ENCODE measurements at regions not wholly inside any gene's neighbourhood (a gene's known extent, or its start where the extent isn't known, plus 50 kb on each side); places are given as distances from the start of the nearest gene placed in this dataset.

GRCh38 chr18:78579449-78579848 lies 400.2 kb upstream of the SALL3 start:
- no peaks in the 10 kb centered on the region for H3K27me3 ChIP-seq (ENCODE audit: low read depth, low read length)
- no peak overlapping the region for H3K4me2 ChIP-seq (ENCODE audit: low read length)
- no peak overlapping the region for H2AFZ ChIP-seq (ENCODE audit: low read depth, low read length)
- H3K27ac ChIP-seq (ENCODE audit: low read length): no peak overlapping the region
- peaks cover 9% of the 10 kb centered on the region; the same call in 1 of the 2 replicates for H3K9me3 ChIP-seq (ENCODE audit: insufficient read depth, low read length)
- no peaks in the 10 kb centered on the region for H3K4me1 ChIP-seq (ENCODE audit: low read length)
- H3K79me2 ChIP-seq (ENCODE audit: low read length): no peaks in the 10 kb centered on the region
- TF ChIP-seq CTCF (IDR thresholded peaks at IDR 0.05; ENCODE audit: low read depth, low read length) (no peak), EZH2phosphoT487 (IDR thresholded peaks at IDR 0.05; ENCODE audit: low read depth) (no peak)
- no peak overlapping the region for H3K9ac ChIP-seq (ENCODE audit: low read length)
- no peaks in the 10 kb centered on the region for H3K36me3 ChIP-seq (replicated peaks; ENCODE audit: low read depth, low read length)
- H4K20me1 ChIP-seq (ENCODE audit: insufficient read depth, low read length): no peaks in the 10 kb centered on the region
- no peak overlapping the region for H3K4me3 ChIP-seq (ENCODE audit: low read length)

- H3K9ac ChIP-seq (ENCODE audit: low read length): no peak overlapping the region
- H3K4me1 ChIP-seq (ENCODE audit: low read length): no peaks in the 10 kb centered on the region
- H3K9me3 ChIP-seq (ENCODE audit: insufficient read depth, low read length): peaks cover 9% of the 10 kb centered on the region; the same call in 1 of the 2 replicates
- no peaks in the 10 kb centered on the region for H4K20me1 ChIP-seq (ENCODE audit: insufficient read depth, low read length)
- H3K4me3 ChIP-seq (ENCODE audit: low read length): no peak overlapping the region
- H3K79me2 ChIP-seq (ENCODE audit: low read length): no peaks in the 10 kb centered on the region
- no peak overlapping the region for H2AFZ ChIP-seq (ENCODE audit: low read depth, low read length)
- H3K27me3 ChIP-seq (ENCODE audit: low read depth, low read length): no peaks in the 10 kb centered on the region
- H3K4me2 ChIP-seq (ENCODE audit: low read length): no peak overlapping the region
- no peaks in the 10 kb centered on the region for H3K36me3 ChIP-seq (replicated peaks; ENCODE audit: low read depth, low read length)
- no peak overlapping the region for H3K27ac ChIP-seq (ENCODE audit: low read length)
- TF ChIP-seq CTCF (IDR thresholded peaks at IDR 0.05; ENCODE audit: low read depth, low read length): no peak
- no peak for TF ChIP-seq EZH2phosphoT487 (IDR thresholded peaks at IDR 0.05; ENCODE audit: low read depth)
Measured at GRCh38 chr18:78579854-78580577, 399.6 kb upstream of the SALL3 start.

- Histone ChIP-seq H3K9me3 (ENCODE audit: insufficient read depth, low read length) (peaks cover 12% of the 10 kb centered on the region), H3K27me3 (ENCODE audit: low read depth, low read length) (no peaks in the 10 kb centered on the region), H2AFZ (ENCODE audit: low read depth, low read length) (no peak overlapping the region), H3K36me3 (replicated peaks; ENCODE audit: low read depth, low read length) (no peaks in the 10 kb centered on the region), H4K20me1 (ENCODE audit: insufficient read depth, low read length) (no peaks in the 10 kb centered on the region), H3K4me1 (ENCODE audit: low read length) (no peaks in the 10 kb centered on the region), H3K9ac (ENCODE audit: low read length) (no peak overlapping the region), H3K4me3 (ENCODE audit: low read length) (no peak overlapping the region), H3K4me2 (ENCODE audit: low read length) (no peak overlapping the region), H3K79me2 (ENCODE audit: low read length) (no peaks in the 10 kb centered on the region), H3K27ac (ENCODE audit: low read length) (no peak overlapping the region)
- TF ChIP-seq EZH2phosphoT487 (IDR thresholded peaks at IDR 0.05; ENCODE audit: low read depth): no peak
- TF ChIP-seq CTCF (IDR thresholded peaks at IDR 0.05; ENCODE audit: low read depth, low read length): peak; percentile 10; the same call in 1 of the 2 replicates
Measured at GRCh38 chr18:78580835-78581339, 398.7 kb upstream of the SALL3 start.

- Histone ChIP-seq H3K4me2 (ENCODE audit: low read length) (no peak overlapping the region), H3K79me2 (ENCODE audit: low read length) (no peaks in the 10 kb centered on the region), H4K20me1 (ENCODE audit: insufficient read depth, low read length) (no peaks in the 10 kb centered on the region), H3K4me1 (ENCODE audit: low read length) (no peaks in the 10 kb centered on the region), H3K27ac (ENCODE audit: low read length) (no peak overlapping the region), H3K4me3 (ENCODE audit: low read length) (no peak overlapping the region), H3K27me3 (ENCODE audit: low read depth, low read length) (no peaks in the 10 kb centered on the region), H3K9ac (ENCODE audit: low read length) (no peak overlapping the region), H3K9me3 (ENCODE audit: insufficient read depth, low read length) (peaks cover 12% of the 10 kb centered on the region), H3K36me3 (replicated peaks; ENCODE audit: low read depth, low read length) (no peaks in the 10 kb centered on the region), H2AFZ (ENCODE audit: low read depth, low read length) (no peak overlapping the region)
- TF ChIP-seq CTCF (IDR thresholded peaks at IDR 0.05; ENCODE audit: low read depth, low read length) (no peak), EZH2phosphoT487 (IDR thresholded peaks at IDR 0.05; ENCODE audit: low read depth) (no peak)
Measured at GRCh38 chr18:78582181-78582709, 397.4 kb upstream of the SALL3 start.
